Dedifferentiated amniotic fluid mesenchymal stem cell (primary cell): ENCODE measurements at regions not wholly inside any gene's neighbourhood (a gene's known extent, or its start where the extent isn't known, plus 50 kb on each side); places are given as distances from the start of the nearest gene placed in this dataset.

Experiments
- DNase-seq: peaks from one replicate; pipeline ENCODE4 v3.0.0-alpha.2; 2016; ENCODE audit errors: extremely low spot score

DNA sequence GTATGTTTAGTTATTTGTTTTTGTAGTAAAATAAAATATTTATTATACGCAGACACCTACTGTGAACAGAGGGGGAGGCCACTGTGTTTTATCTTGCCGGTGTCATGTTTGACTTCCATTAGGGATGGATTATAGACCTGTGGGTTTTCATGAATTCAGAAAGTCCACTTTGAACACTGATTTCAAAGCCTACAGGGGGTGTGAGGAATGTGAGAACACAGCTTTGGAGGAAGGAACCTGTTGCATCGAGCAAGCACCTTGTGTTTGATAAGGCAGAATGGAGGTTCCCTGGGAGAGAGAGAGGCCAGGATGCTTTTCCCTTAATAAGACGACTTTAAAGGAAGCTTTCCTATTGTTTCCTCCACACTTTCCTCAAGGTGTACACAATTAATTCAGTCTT, 665.0 kb upstream of the MGMT start:
- DNase-seq: no peak

DNA sequence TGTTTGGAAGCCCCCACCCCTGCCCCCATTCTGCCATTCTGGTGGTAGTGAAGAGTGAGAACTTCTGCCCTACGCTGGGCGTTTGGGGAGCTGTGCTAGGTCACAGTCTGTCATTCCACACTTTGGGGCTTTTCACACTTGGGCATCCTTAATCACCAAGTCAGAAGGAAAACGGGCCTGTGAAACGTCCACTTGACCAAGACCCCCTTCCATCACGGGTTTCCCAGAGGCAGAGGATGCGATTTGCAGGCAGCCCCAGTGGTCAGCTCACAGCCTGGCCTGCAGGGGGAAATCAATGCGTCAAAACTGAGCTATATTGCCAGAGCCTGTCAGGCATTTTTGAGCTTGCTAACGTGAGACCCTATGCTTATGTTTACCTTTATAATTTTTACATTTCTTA, 663.3 kb upstream of the MGMT start:
- no peak for DNase-seq

DNA sequence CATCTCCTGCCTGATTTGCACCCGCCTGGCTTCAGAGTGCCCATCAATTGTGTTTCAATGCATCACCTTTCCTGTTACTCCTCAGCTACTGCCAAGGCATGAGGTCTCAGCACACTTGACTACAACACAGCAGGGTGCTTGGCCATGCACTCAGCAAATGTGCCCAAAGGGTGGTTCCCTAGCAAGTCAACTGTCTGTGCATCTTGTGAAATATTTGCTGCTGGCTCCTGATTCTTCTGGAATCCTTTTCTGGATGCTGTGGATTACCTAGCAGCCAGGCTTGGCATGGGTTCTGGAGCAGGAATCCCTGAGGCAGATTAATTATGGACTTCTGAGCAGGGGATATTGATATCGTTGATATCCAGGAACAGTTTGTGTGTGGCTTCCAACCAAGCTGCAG, 662.6 kb upstream of the MGMT start:
- DNase-seq: no peak

DNA sequence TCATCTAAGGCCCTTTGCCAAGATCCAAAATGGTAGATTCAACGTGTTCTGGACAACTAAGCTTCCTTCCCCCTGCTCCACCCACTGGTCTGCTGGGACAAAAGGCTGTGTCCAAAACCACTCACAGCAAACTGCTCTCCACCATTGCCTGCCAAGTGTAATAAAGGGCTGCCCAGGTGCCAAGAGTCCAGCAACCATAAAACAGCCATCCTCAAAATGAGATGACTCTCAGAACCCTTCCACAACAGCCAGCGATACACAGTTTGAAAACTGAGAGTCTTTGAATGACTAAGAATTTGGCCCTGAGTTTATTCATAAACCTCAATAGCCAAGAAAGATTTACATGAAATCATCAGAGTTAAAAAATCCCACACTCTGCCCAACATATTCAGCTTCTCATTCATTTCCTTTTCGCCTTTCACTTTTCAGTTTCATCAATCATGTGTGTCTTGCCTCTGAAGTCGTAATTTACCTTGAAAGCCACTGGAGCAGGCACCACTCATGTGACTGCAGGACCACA, 658.1 kb upstream of the MGMT start:
- DNase-seq: no peak

DNA sequence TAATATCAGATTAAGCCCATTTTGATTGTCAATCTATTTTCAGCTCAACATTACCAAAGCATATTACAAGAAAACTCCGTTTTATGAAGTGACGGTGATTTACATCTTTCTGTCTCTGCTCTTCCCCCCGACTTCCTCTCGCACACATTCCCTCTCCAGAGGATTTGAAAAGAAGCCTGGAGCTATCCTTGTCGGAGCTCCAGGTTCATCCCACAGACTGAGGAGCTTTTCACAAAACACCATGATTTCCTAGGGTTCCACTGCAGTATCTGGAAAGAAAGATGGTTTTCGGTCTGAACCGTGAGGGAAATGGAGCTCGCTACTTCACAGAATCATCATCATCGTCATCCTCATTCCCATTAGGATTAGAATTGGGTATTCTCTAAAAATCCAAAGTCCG, 655.5 kb upstream of the MGMT start:
- no peak for DNase-seq

DNA sequence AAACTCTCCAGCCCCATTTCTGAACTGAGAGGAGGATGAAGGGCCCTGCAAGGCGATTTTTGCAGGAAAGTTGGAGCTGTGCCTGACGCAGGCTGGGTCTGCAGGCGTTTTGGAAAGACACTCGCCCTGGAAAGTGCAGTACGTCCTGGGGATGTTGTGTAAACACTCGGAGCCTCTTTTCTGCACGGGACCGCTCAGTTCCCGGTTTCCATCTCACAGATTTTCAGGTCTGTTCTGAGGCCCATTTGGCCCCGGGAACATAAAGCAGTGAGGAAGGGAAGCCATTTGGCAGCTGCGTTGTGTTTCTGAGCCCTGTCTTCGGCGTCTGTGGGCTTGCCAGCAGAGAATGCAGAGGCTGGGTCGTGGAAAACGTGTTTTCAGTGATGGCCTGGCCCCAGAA, 655.0 kb upstream of the MGMT start:
- DNase-seq: no peak

DNA sequence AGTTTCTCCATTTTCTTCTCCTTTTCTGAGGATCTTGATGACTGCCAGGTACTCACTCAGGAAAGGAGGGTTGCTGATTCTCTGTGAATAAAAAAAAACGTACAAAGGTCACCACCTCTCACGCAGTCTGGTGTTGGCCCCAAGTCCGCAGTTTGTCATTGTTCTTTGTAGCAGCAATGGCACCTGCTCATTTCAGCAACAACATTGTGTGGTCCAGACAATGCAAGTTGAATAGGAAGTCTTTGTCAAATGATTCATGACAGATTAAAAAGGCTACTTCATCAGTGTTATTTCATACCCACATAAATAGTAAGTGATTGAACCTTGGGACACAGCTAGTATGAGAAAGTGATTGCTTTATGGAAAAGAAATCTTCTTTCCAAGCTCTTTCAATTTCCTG, 653.5 kb upstream of the MGMT start:
- DNase-seq: no peak

DNA sequence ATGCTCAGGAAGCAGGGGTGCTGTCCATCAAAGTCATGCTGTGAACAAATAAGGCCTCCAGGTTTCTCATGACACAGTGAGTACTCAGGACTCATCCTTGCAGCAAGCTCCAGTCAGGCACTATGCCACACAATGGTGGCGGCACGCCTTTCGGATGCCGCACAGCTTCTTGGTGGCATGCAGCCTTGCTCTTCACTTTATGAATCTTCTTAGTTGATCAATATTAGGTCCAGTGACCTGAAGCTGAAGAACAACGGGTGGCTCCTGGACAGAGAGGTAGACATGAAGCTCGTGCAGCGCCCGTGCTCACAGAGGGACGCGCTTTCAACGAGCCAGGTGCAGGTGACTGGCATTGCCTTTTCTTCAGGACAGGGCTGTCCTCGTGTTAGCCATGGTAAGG, 653.0 kb upstream of the MGMT start:
- DNase-seq: no peak

DNA sequence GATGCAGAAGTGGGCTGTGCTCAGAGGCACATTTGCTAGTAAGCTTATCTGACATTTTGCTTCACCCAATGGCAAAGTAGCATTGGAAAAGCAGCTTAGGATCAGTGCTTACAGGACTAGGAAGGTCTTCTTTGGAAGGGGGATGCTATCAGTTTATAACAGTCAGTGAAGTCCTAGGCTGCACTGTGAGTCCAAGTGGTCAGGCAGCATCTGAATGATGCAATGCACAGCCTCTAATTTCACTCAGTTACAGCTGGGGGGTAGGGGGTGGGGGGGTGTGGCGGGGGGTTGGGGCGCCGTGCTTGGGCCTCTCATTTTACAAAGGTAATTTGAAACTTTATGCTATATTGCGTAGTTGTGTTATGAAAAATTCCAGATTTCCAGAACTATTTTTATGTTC, 652.3 kb upstream of the MGMT start:
- no peak for DNase-seq

DNA sequence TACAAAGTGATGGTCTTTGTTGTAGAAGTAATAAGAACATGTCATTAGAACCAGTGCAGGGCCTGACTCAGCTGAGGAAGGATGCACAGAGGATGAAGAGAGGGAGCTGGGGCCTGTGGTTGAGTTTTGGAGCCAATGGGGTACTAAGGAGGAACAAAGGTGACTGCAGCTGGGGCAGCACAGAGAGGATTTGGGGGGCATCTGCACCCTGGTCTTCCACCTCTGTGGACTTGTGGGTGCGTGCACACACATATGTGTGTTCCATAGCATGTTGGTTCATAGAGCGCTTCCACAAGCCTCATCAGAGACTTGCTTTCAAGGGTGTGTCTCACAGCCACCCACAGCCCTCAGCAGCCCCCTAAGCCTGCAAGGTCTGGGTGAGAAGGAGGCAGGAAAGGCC, 650.3 kb upstream of the MGMT start:
- no peak for DNase-seq

DNA sequence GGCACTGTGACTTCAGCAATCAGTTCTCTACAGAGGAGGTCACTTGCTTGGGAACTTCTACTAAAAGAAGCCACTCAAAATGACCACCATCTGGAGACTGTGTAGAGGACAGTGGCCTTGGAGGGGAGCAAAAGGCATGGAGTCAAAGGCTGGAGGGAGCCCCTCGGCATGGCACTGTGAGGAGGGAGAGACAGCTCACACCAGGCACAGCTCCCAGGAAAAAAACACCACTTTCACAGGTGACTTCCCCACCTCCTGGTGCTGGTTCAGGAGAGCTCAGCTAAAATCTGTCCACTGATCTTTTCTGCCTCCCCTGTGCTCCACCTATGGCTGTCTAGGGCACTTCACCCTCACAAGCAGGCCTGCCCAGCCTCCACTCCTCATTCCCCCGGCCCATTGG, 649.4 kb upstream of the MGMT start:
- no peak for DNase-seq

DNA sequence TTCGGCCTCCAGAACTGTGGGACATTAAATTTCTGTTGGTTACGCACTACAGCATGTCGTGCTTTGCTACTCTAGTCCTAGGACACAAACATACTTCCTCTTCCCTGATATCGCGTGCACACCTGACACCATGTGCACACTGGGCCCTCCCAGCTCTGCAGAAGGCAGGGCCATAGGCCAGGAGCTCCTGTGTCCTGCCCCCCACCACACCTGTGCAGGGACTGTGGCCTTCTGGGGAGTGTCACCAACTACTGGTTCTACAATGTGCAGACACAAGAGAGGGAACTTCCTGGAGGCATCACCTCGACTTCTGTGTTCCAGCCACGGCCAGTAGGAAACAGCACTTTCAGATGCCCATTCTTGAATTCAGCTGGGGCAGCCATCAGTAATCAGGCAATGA, 646.4 kb upstream of the MGMT start:
- no peak for DNase-seq

DNA sequence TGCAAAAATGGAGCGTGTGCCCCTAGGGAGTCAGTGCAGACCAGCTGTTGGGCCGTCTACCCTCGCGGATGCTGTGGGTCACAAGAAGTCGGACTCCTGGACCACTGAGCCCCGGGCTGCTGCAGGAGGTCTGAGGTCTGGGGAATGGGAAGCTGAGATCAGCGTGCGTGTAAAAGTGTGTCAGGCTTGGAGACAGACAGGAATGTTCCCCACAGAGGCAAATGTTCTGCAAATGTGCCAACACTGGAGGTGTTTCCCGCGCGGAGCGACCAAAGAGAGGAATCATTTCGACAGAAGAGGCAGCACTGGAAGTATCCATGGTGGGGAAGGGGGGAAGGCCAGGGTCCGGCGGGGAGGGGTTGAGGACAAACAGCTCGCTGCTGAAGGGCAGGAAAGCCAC, 643.8 kb upstream of the MGMT start:
- no peak for DNase-seq

DNA sequence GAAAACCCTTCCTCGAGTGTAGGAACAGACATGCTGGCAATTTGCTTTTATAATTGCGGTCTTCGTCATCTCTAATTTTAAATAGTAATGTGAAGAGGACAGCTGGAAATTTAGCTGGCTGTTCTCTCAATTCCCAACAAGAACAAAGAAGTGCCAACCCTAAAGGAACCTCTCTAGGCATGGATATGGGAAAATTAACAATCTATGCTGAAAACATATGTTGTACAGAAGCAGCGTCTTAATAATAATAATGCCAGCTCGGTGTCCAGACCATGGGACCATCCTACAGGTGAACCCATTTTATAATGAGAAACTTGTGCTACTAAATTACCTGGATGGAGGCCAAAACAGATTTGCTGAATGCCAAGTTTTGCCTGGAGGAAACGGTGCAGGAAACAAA, 641.4 kb upstream of the MGMT start:
- no peak for DNase-seq

DNA sequence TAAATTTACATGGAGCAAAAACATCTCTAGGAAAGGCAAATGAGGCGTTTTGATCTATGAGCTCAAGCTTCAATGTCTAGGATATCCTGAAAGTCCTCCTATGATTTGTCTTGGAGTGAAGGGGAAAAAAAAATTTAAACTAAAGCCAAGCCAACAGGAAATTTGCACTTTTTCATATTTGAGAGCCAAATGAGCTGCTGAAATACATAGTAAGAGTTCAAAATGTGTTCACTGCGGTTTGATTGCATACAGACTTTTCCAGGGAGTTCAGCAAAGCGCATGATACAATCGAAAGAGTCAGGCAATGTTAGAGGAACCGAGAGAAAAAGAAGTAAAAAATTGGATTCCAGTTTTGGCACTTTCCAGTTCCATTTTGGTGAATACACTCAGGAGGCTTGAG, 633.4 kb upstream of the MGMT start:
- DNase-seq: no peak

DNA sequence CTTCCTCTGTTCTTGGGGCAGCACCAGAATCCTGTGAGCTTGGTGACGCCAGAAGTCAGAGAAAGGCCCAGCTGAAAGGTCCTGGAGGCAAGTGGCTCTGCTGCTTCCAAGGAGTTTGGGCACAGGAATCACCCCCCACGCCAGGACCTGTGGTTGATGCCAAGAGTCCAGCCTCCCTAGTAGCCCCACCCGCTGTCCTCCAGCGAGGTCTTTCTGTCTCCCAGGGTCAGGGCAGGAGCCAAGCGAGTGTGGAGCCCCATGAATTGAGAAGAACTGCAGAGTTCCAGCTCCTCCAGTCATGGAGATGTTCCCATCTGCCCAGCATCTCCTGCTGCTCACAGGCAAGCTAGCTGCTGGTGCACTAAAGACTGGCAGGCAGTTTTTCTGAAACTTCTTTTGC, 631.7 kb upstream of the MGMT start:
- DNase-seq: no peak

DNA sequence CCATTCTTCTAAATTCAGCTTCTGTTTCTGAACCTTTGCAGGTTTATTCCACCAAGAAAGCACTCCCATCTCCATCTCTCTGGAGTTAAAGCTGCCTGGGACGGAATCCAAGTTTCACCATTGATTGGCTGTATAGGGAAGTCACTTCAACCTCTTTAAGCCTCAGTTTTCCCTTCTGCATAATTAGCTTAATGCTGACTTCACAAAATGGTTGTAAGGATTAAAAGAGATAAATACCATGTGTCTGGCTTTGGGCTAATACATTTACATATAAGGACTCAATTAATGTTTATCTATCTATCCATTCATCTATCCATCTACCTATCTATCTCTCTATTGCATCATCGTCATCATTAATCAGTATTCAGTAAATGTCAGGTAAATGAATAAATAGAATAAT, 629.6 kb upstream of the MGMT start:
- no peak for DNase-seq

DNA sequence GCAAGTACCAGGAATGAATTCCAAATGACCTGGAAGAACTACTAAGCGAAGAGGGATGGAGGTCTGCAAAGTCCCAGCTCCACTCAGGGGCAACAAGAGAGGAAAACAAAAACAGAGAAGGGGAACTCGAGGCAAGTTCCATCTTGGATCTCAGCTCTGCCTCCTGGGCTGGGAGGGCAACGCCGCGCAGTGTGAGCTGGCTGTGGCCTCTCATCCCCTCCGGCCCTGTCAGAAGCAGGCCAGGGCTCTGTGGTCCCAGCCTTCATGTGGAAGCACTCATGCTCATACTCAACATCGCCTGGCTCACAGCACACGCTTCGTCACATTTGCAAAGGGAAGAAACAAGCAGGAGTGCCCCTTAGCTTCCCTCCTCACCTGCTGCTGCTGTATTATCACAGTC, 627.9 kb upstream of the MGMT start:
- no peak for DNase-seq

DNA sequence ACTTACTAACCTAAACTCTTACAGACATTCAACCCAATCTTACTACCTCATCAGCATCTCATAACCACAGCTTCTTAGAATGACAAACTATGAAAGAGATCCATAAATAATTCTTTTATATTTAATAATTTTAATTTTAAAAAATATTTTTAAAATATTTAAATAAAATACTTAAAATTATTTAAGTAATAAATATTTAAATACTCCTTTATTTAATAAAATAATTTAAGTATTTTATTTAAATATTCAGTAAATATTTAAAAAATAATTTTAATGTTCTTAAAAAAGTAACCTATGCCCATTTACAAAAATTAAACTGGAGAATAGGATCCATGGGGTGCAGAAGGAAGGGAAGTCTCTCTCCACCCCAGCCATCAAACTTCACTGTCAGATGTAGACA, 627.3 kb upstream of the MGMT start:
- no peak for DNase-seq

DNA sequence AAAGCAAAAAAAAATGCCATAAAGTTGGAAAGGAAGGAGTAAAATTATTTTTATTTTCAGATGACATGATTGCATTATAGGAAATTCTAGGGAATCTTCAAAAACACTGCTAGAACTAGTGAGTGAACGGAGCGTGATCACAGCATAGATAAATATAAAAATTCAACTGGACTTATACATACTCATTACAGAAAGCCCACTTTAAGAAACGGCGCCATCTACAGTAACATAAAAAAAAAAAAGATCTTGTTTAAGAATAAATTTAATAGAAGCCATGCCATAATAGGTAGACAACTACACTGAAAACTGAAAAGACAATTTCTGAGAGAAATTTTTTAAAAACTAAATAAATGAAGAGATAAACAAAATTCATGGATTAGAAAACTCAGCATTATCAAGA, 623.1 kb upstream of the MGMT start:
- DNase-seq: no peak

DNA sequence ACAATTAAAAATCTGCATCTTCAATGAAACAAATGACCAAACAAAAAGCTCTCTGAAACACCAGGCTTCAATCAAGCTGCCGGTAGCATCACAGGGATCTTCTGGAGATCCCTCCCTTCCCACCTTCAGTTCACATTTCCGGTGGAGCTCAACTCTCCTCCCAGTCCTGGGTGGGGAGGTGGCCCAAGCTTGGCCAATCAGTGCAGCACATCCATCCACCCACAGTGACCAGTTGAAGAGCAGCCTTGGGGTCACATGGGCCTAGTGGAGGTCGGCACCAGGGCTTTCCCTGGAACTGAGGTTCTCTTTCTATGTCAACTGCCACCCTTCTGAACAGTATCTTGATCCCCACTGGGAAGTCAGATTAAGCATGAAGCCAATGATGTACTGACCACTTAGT, 620.1 kb upstream of the MGMT start:
- no peak for DNase-seq

DNA sequence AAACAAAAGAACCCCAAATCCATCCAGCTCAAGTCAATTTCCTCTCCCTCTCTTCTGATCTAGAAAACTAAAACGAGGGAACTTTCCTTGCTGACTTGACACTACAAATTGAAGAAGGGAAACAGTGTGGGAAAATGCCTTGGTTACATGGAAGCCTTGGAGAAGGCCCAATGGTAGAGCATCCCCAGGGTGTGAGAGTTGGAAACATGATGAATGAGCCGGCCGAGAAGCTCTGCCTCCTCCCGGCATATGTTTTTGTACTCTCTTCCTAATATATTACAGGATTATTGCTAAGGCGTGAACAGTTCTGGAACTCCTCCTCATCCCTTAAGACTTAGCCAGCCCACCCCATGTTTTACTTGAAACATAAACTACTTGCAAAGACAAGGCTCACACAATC, 618.2 kb upstream of the MGMT start:
- DNase-seq: no peak

DNA sequence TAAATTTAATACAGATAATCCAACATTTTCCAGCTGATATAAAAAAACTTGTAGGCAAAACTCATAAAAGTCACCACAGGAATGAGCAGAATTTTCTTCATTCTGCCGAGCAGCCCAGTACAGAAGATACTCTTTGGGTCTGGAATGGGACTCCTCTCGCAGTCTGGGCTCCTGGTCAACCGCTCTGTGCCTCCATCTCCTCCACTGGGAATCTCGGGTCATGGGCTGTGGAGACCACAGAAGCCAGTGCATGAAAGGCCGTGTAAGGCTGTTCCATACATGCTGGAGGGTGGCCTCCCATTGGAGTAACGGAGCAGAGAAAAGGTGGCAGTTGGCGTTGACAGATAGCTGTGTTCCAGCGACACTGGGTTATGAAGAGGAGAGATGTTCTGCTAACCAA, 616.4 kb upstream of the MGMT start:
- no peak for DNase-seq

DNA sequence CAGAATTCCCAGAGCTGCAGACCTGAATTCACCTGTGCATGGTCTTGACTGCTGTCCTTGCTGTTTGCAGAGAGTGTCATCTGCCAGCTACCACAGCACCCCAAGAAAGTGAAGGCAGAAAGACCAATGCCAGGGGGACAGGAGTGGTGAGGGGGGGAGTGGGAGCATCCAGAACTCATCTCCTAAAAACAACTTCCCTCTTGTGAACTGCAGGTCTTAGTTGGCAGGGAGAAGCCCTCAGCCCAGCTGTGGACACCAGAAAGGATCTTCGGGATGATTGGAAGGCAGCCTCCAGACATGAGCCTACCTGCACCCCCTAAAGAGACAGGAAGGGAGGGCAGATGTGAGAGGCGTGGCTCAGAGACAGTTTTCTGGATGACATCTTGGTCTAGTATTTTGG, 615.8 kb upstream of the MGMT start:
- DNase-seq: no peak

DNA sequence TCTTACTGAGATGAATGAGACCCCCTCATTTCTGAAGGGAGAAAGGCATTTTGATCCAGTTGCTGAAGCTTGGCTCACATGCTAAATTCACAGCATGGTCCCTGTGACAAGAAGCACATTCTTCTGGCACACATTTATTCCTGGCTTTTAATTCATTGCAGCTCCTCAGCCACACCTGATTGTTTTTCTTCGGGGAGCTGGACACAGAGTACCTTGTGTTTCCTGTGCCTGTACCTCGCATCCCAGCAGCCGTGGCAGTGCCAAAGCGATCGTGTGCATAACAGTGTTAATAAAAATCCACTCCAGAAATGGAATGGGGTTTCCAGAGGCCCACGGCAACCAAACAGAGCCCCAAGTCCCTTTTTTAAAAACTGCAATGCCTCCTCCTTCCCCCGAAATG, 615.3 kb upstream of the MGMT start:
- no peak for DNase-seq
